HG03354 (cell line): ENCODE measurements at regions not wholly inside any gene's neighbourhood (a gene's known extent, or its start where the extent isn't known, plus 50 kb on each side); places are given as distances from the start of the nearest gene placed in this dataset.

ENCODE experiments used
- ATAC-seq: cut with Tn5 transposase; IDR thresholded peaks from one replicate; pipeline ENCODE4 v1.9.1; 2021; ENCODE audit warnings: mild to moderate bottlenecking; ENCODE audit not compliant: unreplicated experiment, poor library complexity, severe bottlenecking

GRCh38 chrX:15930585-15930984 lies 76.0 kb upstream of the AP1S2 start:
- no peak for ATAC-seq

- no peak for ATAC-seq
Measured at GRCh38 chrX:15929194-15929593, 74.6 kb upstream of the AP1S2 start.

DNA sequence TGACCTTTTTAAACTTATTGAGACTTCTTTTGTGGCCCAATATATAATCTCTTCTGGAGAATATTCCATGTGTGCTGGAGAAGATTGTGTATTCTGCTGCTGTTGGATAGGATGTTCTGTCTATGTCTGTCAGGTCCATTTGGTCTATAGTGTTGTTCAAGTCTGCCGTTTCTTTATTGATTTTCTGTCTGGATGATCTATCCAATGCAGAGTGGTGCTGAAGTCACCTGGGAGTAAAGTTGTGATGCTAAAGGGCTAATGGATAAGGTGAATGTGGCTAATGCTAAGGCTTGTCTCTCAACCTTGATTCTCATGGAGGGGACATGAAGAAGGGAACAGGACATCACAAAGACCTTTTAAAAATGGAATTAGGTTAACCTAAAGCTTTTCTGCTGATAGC lies 72.0 kb upstream of the AP1S2 start:
- no peak for ATAC-seq

GRCh38 chrX:15918003-15918402 lies 63.4 kb upstream of the AP1S2 start:
- no peak for ATAC-seq

DNA sequence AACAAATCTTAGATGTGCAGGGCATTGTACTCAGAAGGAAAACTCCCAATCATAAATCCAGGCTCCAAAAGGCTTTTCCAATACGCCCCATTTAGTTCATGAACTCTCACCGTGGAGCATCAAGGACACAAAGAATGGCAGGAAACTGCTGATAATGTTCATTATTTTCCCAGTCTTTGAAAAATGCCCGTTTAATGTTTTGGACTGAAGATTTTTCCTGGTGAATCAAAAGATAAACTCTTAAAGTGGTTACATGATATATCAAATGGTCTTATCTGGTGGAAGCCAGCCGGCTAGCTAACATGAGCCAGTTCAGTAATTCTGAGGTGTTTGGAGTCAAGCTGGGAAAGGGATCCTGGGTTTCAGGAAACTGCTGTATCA lies 62.1 kb upstream of the AP1S2 start:
- ATAC-seq: no peak

- no peak for ATAC-seq
Measured at GRCh38 chrX:15915959-15916703, 61.5 kb upstream of the AP1S2 start.

- ATAC-seq: no peak
Measured at GRCh38 chrX:15914486-15914885, 59.9 kb upstream of the AP1S2 start.

- no peak for ATAC-seq
Measured at GRCh38 chrX:15913146-15913545, 58.5 kb upstream of the AP1S2 start.

GRCh38 chrX:15911734-15912550 lies 57.3 kb upstream of the AP1S2 start:
- peak; percentile 71 for ATAC-seq

DNA sequence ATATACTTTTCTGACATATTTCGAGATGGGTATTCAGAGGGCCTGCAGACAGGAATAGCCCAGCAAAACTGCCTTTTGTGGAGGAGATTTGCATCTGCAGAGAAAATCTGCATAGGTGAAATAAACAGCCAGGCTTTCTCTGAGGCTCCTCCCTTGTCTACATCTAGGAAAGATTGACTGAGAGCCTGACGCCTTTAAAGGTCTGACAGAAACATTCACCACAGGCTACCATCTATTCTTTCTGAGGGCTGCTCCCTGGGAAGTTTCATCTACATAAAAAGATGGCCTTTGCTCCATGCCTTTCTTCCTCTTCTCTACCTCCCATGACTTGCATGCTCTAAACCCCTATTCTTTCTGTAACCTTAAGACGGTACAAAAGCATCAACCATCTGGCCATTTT lies 55.0 kb upstream of the AP1S2 start:
- ATAC-seq: no peak

GRCh38 chrX:15908603-15909290 lies 54.1 kb upstream of the AP1S2 start:
- ATAC-seq: no peak

GRCh38 chrX:15906041-15906943 lies 51.7 kb upstream of the AP1S2 start:
- ATAC-seq: no peak
